GM11168 (cell line): ENCODE measurements at regions not wholly inside any gene's neighbourhood (a gene's known extent, or its start where the extent isn't known, plus 50 kb on each side); places are given as distances from the start of the nearest gene placed in this dataset.

Experiments used
- in situ Hi-C: fragments of 300-500 bp; cut with MboI; formaldehyde crosslinking; loops from one replicate; pipeline ENCODE4 v1.12.0; 2022; ENCODE audit warnings: low sequenced_read_pairs; ENCODE audit not compliant: unreplicated experiment

DNA sequence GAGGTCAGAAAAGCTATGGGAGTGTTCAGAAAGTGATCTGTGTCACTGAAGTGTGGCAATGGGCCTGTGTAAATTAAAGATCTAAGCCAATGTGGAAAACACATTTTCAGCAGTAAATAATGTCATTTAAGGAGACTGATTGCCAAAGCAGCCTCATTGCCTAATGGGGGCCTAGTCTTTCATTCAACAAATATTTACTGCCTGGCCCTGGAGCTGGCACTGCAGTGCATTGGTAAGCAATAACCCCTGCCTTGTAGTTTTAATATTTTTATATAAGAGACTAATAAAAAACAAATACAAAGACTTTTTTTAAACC is 326.6 kb downstream of the BTG1 start:
- in situ Hi-C loops: loop anchor here (10.0 to 25.0 kb wide), 3 partner anchors 316 to 768 kb away; no protein-coding TSS in a partner anchor

DNA sequence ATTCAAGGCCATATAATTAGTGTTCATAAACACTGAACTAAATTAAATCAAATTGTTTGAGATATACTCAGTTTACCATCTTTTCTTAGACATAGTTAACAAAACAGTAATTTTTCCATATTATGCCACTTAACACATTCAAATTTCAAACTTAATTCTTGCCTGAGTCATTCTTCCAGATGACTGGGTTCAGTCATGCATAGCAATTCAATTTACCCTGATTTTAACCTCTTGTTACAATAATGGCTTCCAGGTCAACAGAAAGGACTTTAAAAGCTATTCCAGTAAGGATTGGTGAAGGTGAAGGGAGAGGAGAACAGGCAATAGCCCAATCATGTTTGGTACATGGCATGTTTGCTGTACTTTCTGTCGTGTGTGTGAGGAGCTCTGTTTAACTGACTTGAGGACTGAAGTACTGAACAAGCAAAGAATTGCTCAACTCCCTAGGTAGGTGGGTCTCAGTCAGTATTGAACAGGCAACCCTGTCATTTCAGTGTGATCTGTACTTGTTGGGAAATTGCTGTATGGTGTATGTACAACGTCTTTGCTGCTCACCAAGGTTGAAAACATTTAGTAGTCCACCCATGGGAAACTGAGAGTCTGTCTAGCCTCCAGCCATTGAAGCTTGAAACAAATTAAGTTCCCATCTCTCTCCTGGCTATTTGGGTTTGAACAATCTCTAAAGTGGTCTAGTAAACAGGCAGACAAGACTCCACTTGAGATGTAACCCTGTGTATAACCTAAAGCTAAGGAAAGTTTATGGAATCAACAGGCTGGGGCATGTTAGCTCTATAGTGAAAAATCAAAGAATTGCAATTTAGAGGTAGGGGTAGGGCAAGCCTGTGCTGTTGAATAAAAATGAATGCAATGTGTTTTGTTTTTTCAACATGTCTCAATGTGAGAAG is 327.2 kb downstream of the BTG1 start:
- in situ Hi-C loops: loop anchor here (10.0 to 25.0 kb wide), 3 partner anchors 316 to 769 kb away; no protein-coding TSS in a partner anchor

DNA sequence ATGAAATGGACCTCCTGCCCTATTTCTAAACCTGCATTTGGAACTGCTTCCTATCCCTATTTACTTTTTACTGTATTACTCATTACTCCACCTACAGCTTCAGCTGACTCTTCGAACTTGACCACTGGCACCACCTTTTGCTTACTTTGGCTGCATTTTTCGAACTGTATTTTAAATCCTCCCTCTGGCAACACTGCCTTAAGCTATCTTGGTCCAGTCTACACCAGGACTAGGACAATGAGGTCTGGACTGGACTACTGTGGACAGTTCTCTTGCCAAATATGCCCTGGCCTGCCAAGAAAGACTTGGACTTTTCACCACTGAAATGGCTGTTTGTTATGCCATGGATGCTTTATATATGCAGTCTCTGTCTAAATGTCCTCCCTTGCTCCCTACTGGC is 328.1 kb downstream of the BTG1 start:
- in situ Hi-C loops: loop anchor here (10.0 to 25.0 kb wide), 3 partner anchors 317 to 770 kb away; no protein-coding TSS in a partner anchor

DNA sequence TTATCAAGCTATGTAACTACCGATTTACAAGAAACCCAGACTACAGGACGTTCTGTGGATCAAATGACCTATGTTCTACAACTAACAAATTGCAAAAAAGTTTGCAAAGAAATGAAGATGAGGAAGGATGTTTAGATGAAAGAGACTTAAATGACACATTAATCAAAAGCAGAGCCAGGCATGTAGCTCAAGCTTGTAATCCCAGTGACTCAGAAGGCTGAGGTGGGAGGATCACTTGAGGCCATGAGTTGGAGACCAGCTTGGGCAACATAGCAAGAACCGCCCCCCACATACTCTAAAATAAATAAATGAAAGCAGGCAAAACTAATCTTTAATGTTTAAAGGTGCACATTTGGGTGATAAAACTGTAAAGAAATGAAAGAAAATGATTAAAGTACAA is 331.9 kb downstream of the BTG1 start:
- in situ Hi-C loops: loop anchor here (10.0 to 25.0 kb wide), 3 partner anchors 321 to 774 kb away; no protein-coding TSS in a partner anchor

DNA sequence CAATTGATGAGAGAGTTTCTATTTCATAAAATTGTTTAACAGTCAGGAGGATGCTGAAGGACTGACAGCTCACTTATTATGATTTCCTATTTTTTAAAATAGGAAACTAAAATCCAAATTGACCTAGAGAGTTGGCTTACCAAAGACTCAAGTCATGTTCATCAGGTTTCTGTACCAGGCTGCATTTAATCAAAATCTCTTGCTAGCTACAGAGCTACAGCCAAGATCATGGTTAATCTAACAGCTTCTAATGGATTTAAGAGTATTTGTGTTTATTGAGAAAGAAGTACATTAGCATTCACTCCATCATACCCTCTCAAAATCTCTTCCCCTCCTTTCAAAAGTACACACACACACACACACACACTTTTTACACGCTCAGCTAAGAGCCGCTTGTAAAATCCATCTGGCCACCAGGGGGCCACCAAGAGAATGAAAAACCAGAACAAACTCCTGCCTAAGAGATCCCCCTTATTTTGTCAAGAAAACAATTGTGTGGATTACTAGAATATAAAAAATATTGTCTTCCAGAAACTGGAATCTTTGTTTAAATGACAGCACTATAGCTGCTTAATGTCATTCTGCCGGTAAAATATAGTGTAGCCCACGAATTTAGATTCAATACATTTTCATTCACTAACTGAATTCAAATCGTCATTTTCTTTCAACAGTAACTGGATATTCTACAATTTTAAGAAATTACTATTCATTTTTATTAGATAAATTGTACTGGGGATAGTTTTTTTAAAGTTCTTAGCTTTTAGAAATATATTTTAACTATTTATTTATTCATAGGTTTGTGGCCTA is 334.0 kb downstream of the BTG1 start:
- in situ Hi-C loops: loop anchor here (10.0 to 25.0 kb wide), 3 partner anchors 323 to 776 kb away; no protein-coding TSS in a partner anchor

DNA sequence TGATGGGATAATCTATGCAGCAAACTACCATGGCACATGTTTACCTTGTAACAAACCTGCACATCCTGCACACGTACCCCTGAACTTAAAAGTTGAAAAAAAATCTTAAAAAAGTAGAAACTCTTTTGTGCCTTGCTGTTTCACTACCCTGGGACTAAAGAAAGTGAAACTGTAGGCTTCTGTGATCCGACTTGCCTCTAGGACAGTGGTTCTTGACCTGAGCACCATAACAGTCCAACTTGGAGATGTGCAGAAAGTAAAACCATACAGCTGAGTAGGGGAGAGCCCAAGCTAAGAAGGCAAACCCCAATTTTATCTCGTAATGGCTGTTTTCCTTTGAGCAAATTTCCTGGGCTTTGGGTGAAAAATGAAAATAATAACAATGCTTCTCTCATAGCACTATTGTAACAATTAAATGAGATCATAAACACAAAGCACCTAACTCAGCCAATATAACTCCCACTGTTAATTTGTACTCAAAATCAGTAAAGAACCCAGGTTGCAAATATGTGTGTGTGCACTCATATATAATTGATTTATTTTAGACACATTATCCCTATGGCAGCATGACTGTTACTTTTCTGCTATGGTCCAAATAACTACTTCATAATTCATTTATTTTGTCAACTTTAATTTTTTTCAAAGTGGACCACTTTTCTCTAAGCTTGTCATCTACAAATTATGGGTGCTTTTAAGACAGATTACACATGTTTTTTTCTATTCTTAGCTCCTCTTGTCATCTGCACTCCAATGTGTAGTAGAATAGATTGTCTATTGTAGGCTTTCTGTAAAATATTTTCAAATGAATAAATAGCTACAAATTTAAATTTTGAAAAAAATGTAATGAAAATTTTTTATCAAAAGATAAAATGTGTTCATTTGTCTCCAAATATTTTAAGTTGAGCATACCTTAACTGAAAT is 334.9 kb downstream of the BTG1 start:
- in situ Hi-C loops: loop anchor here (10.0 to 25.0 kb wide), 3 partner anchors 324 to 777 kb away; no protein-coding TSS in a partner anchor

DNA sequence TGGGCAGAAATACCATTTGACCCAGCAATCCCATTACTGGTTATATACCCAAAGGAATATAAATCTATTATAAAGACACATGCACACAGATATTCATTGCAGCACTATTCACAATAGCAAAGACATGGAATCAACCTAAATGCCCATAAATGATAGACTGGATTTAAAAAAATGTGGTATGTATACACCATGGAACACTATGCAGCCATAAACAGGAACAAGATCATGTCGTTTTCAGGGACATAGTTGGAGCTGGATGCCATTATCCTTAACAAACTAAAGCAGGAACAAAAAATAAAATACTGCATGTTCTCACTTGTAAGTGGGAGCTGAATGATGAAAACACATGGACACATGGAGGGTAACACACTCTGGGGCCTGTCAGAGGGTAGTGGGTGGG is 335.6 kb downstream of the BTG1 start:
- in situ Hi-C loops: loop anchor here (10.0 to 25.0 kb wide), 3 partner anchors 325 to 777 kb away; no protein-coding TSS in a partner anchor

DNA sequence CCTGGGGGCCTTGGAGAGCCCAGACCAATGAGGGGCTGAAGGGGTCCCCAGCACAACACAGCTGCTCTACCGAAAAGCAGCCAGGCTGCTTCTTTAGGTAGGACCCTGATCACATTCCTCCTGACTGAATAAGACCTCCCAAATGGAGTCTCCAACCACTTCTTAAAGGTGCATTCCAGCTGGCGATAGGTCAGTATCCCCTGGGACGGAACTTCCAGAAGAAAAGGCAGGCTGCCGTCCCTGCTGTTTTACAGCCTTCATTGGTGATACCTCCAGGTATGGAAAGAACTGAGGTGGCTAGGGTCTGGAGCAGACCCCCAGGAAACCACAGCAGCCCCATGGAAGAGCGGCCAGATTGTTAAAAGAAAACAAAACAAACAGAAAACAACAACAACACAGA is 340.6 kb downstream of the BTG1 start:
- in situ Hi-C loops: loop anchor here (25.0 kb wide), 2 partner anchors 607 to 782 kb away; no protein-coding TSS in a partner anchor

DNA sequence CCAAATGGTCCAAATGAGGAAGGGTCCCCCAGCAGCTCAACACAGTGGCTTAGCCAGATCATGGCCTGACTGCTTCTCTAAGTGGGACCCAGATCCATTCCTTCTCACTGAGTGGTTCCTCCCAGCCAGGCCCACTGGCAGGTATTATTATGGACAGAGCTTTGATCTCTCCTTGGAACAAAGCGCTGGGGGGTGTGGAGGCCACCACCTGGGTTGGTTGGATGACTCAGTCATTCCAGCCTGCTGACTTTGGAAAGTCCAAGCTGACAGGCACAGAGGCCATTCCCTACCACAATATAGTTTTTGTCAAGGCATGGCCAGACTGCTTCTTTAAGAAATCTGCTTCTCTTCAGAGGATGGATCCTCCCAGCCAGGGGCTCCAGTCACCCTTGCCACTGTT is 341.1 kb downstream of the BTG1 start:
- in situ Hi-C loops: loop anchor here (25.0 kb wide), 2 partner anchors 608 to 783 kb away; no protein-coding TSS in a partner anchor

DNA sequence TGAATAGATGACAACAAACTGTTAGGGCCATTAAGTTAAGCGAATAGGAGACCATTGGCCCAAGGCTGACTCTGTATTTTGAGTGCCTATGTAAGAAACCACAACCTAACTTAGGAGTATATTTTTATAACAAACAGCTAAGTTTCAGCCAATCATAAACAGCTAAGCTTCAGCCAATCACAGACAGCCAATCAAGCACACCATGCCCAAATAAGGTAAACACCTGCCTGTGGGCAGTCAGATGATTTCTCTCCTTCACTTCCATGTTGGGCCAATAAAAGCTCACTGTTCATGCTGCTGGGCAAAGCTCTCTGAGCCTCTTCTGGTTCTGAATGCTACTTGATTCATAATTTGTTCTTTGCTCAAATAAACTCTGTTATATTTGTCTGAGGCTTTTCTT is 344.6 kb downstream of the BTG1 start:
- in situ Hi-C loops: loop anchor here (25.0 kb wide), 2 partner anchors 611 to 786 kb away; no protein-coding TSS in a partner anchor

DNA sequence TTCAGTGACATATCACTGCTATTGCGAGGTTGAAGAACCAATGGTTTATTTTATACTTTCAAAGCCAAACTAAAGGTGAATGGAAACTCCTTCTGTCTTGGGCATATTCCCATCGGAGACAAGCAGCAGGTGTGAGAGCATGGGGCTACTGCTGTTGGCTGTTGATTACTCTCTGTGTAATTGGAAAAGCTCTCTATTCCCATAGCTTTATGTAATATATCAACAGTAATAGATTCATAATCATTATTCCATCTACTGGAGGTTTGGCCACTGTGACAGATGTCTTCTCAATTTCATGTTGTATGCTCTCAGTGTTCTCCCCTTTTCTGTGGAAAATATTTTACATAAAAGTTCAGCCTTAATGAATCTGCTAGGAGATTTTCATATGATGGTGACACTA is 352.0 kb downstream of the BTG1 start:
- in situ Hi-C loops: no loop called here

DNA sequence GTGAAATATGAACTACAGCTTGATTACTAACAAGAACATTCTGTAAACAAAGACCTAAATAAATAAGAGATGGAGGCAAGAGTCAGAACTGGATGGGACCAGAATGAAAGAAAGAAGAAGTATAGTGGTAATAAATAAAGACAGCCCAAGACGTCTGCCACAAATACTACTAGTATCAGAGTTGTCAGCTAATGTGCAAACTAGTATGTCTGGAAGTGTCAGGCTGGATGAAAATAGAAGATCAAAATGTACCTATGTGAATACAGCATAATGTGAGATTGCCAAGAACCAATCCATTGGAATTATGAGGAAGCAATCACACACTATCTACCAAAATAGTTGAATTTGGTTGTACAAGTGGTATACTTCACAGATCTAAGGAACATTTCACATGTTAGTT is 353.0 kb downstream of the BTG1 start:
- in situ Hi-C loops: no loop called here

DNA sequence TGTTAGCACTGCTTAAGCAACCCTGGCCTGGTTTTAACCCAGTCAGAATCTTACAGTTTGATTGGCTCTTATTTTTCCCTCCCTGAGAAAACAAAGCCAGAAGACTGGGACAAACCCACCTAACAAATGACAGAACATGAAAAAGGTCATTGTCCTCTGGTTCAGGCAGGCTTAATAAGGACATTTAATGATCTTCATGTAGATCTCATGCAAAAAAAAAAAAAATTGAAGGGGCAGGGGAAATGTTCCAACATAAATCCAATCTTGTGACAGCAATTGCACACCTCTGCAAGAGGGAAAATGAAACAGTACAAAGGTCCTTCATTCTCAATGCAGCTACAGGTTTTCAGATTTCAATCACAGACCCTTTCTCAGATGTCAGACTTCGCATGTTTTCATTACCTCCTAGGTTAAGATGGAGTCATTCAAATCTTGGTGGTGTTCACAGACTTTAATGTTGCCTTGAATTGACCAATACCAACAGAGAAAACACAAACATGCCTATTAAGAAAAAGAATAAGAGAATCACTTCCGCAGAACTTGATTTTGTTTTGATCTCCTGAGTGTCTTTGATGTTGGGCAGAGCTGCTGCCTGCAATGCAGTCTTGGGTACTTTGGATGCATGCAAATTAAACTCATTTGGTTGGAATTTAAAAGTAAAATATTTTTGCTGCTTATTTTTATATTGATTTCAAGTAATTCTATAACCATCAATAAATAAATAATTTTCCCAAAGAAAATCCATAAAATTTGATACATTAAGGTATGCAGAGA is 359.0 kb downstream of the BTG1 start:
- in situ Hi-C loops: no loop called here

DNA sequence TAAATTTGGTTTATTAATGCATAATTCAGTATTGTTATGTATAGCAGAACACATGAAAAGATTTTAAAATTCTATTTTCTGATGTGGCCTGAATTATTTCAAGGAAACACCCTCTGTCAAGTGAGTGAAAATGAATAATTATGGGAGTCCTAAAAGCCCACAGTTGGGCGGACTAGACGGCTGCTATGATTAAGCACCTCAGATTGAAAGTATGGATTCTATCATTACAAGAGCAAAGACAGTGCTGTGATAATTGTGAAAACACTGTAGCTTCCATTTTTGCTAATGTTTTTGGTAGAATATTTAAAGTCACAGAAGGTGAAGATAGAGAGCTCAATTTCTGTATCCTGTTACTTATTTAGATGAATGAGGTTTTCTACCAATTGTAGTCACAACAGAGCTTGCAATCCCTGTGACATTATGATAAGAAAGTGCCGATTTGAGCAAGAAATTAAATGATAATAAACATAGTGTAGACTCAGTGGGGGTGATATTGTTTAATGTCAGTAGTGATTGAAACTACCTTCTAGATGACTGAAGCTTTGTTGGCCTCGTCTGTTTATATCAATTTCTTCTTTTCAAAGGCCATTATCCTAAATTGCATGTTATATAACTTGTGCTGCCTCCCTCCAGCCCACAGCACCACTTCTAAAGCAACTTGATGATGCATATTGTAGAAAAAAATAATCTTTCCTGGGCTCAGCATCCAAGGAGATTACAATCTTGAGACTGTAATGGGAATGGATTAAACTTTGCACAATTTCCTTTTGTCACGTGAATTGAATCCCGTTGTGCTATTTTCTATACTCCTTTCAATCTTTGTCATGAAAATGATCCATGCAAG is 359.8 kb downstream of the BTG1 start:
- in situ Hi-C loops: no loop called here

DNA sequence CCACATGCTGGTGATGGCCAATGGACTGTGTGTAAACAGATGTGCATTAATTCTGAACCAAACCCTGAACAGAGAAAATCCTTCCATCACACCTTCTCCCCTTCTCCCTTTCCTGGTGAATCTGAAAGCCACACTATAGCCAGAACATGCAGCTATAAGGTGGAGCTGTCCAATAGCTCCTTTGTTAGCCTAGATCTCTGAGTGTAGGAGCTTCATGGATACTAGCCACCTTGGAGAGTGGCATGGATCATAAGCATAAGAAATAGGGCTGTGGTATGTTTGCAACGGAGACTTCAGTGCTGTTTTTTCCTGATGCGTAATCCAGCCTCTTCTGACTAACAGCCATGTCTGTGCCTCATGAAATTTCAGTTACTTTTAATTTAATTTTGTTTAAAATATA is 364.5 kb downstream of the BTG1 start:
- in situ Hi-C loops: no loop called here

DNA sequence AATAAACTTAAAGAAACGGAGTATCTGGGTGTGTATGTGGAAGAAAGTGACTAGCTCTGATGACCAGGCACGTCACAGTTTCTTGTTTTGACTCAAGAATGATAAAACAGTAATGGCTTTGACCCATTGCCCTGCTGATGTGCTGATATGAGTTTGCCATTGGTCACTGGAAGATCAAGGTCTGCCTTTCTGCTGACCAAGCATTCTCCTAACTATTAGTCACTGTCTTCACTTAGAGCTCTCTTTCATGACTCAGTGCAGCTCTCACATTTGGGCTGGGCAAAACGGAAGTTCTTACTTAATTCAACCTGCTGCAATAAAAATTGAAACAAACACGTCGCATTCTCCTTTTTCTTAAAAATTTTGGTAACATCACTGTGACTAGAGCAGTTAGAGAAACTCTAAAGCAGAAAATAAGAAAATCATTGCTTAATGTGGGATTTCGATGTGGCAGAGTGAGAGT is 366.7 kb downstream of the BTG1 start:
- in situ Hi-C loops: no loop called here

DNA sequence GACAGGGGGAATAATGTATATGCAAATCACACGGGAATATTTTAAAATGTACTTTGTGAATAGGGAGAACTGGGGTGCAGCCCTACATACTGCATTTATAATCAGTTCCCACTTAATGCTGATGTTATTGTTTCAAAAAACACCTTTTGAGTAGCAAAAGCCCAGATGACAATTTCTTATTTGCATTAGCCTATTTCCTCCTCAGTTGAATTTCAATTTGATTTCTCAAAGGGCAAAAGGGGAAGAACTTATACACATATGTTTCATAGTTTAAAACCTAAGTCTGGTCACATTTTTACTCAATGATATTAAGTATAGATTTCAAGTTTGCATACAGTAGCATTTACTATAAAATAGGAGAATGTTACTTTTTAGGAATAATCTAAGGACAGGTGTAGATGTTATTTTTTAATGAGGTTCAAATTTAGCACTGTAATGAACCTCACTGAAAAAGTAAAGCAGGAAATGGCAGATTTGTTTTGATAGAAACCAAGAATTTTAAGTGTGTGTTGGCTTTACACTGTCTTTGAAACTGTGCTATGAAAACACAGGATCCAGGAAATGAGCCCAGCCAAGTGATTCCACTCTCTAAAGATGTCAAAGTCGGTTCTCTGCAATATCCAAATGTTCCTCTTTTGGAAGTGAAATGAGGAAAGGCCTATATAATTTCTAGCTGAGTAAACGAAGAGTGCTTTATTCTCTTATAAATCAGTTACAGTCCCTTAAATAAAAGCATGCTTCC is 367.4 kb downstream of the BTG1 start:
- in situ Hi-C loops: no loop called here
